GM12878 (cell line): ENCODE measurements at regions not wholly inside any gene's neighbourhood (a gene's known extent, or its start where the extent isn't known, plus 50 kb on each side); places are given as distances from the start of the nearest gene placed in this dataset.

Experiments
- ATAC-seq: fragments of 200-7000 bp; cut with Tn5 transposase; 3 replicates; pipeline ENCODE4 v1.9.1; 2020; ENCODE audit warnings: mild to moderate bottlenecking, moderate library complexity
- BruUV-seq: library from RNA; stranded (reverse); fragments of 400-500 nt; replicated peaks from 2 replicates; lab custom pipeline; 2021; lab: Mats Ljungman, UMichigan
- CTCF ChIA-PET: fragments of 300-600 bp; sonication (Branson Sonifier 250); formaldehyde crosslinking; extraction: SDS; loops from one replicate; lab custom pipeline; 2021; ENCODE audit warnings: inconsistent platforms; lab: Yijun Ruan, JAX
- POLR2A ChIA-PET: fragments of 350-600 bp; formaldehyde crosslinking; extraction: SDS; loops from one replicate; lab custom pipeline; 2021; ENCODE audit warnings: inconsistent platforms; lab: Charles Lee
- RAD21 ChIA-PET: fragments of 300-600 bp; sonication (Branson Sonifier 250); formaldehyde crosslinking; loops from one replicate; lab custom pipeline; 2023; ENCODE audit warnings: antibody characterized with exemption; ENCODE audit not compliant: unreplicated experiment; lab: Charles Lee
- SMC1A ChIA-PET: fragments of 300-600 bp; sonication (Branson Sonifier 250); formaldehyde crosslinking; loops from one replicate; lab custom pipeline; 2023; ENCODE audit not compliant: unreplicated experiment, uncharacterized antibody; lab: Charles Lee
- DNase-seq: peaks from one replicate; pipeline ENCODE4 v3.0.0-alpha.2; 2011; ENCODE audit warnings: low read depth, low spot score
- FAIRE-seq: peaks from 3 replicates; lab custom pipeline; 2011; peaks lifted over from hg19 to GRCh38; lab: Jason Lieb, UNC
- H2AFZ ChIP-seq: 2 replicates; pipeline ENCODE4 v1.6.0; 2011; ENCODE audit warnings: low read depth, low read length, control low read depth; ENCODE audit not compliant: control insufficient read depth
- H3K27ac ChIP-seq: 2 replicates; pipeline ENCODE4 v1.5.1; 2011; ENCODE audit warnings: control low read depth; ENCODE audit not compliant: control insufficient read depth, insufficient read depth
- H3K27me3 ChIP-seq, 2 experiments: replicated peaks in 1 of 2; 2 replicates each; pipeline versions ENCODE4 v1.6.0 to v1.6.1; 2011; ENCODE audit warnings: low read length in 1 of 2; ENCODE audit not compliant: control insufficient read depth in 2 of 2, insufficient read depth in 2 of 2
- H3K36me3 ChIP-seq, 2 experiments: 2 replicates each; pipeline ENCODE4 v1.5.1; 2011; ENCODE audit warnings: low read length in 1 of 2; ENCODE audit not compliant: control insufficient read depth in 2 of 2, insufficient read depth in 2 of 2
- H3K4me1 ChIP-seq: 2 replicates; pipeline ENCODE4 v1.6.1; 2011; ENCODE audit warnings: mild to moderate bottlenecking, low read length, moderate library complexity, mixed read lengths; ENCODE audit not compliant: control insufficient read depth, insufficient read depth
- H3K4me2 ChIP-seq: 2 replicates; pipeline ENCODE4 v1.6.0; 2011; ENCODE audit warnings: control low read depth; ENCODE audit not compliant: control insufficient read depth, insufficient read depth
- H3K4me3 ChIP-seq: fragments of 200-600 bp; sonication (generic); 2 replicates; pipeline ENCODE4 v1.5.1; 2016
- H3K79me2 ChIP-seq: 2 replicates; pipeline ENCODE4 v1.6.0; 2011; ENCODE audit warnings: low read length; ENCODE audit not compliant: control insufficient read depth, insufficient read depth
- H3K9ac ChIP-seq: 2 replicates; pipeline ENCODE4 v1.8.0; 2011; ENCODE audit warnings: low read length, control low read depth, mixed read lengths; ENCODE audit not compliant: control insufficient read depth, insufficient read depth
- H3K9me3 ChIP-seq: replicated peaks from 3 replicates; pipeline ENCODE4 v1.5.1; 2011; ENCODE audit warnings: mild to moderate bottlenecking, low read length; ENCODE audit not compliant: control insufficient read depth, insufficient read depth
- H4K20me1 ChIP-seq: 2 replicates; pipeline ENCODE4 v1.6.0; 2011; ENCODE audit not compliant: control insufficient read depth, insufficient read depth
- KDM1A ChIP-seq: fragments of 200-600 bp; sonication (generic); IDR thresholded peaks from 2 replicates; pipeline ENCODE4 v1.6.1; 2016; ENCODE audit warnings: borderline replicate concordance
- WGBS: methylation state at CpG from one replicate; pipeline ENCODE4 v1.1.6; 2016; ENCODE audit warnings: low lambda C conversion rate; ENCODE audit not compliant: insufficient replicate concordance, insufficient coverage; ENCODE audit errors: missing lambda C conversion rate; 5-methylcytosine and 5-hydroxymethylcytosine counted together
- in situ Hi-C: fragments of 300-500 bp; cut with MboI; formaldehyde crosslinking; loops from 9 replicates; pipeline ENCODE4 v1.14.3; 2018; ENCODE audit warnings: mixed read lengths
- intact Hi-C: fragments of 100-400 bp; cut with micrococcal nuclease; formaldehyde crosslinking; loops from one replicate; pipeline ENCODE4 v1.14.2; 2022; ENCODE audit not compliant: unreplicated experiment
- TF ChIP-seq, protein P1 (sequence below): IDR thresholded peaks from 2 replicates; pipeline ENCODE4 v1.6.1; 2012; ENCODE audit warnings: low read depth, low read length, improper control_type of control experiment
- TF ChIP-seq, protein P2 (sequence below): IDR thresholded peaks from 2 replicates; pipeline ENCODE4 v1.6.1; 2011; ENCODE audit warnings: low read depth, low read length, improper control_type of control experiment, borderline replicate concordance
- TF ChIP-seq, protein P3 (sequence below): fragments of 450-650 bp; formaldehyde crosslinking; IDR thresholded peaks from 2 replicates; pipeline ENCODE4 v1.5.0; 2022; ENCODE audit warnings: mild to moderate bottlenecking, missing genetic modification characterization
- TF ChIP-seq, protein P4 (sequence below): IDR thresholded peaks from 2 replicates; pipeline ENCODE4 v1.6.1; 2012; ENCODE audit warnings: low read depth, low read length, improper control_type of control experiment

DNA sequence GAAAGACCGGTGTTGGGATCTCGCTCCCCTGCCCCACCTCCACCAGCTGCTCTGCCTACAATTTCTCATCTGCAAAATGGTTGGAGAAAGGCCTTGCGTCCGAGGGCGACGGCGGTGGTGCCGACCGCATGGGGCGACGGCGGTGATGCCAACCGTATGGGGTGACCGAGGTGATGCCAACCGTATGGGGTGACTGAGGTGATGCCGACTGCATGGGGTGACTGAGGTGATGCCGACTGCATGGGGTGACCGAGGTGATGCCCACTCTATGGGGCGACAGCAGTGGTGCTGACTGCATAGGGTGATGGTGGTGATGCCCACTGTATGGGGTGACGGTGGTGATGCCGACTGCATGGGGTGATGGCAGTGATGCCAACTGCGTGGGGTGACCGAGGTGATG, 171.0 kb downstream of the OLFM1 start (continued):
- TF ChIP-seq, protein P1, sequence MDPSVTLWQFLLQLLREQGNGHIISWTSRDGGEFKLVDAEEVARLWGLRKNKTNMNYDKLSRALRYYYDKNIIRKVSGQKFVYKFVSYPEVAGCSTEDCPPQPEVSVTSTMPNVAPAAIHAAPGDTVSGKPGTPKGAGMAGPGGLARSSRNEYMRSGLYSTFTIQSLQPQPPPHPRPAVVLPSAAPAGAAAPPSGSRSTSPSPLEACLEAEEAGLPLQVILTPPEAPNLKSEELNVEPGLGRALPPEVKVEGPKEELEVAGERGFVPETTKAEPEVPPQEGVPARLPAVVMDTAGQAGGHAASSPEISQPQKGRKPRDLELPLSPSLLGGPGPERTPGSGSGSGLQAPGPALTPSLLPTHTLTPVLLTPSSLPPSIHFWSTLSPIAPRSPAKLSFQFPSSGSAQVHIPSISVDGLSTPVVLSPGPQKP, result no peak

DNA sequence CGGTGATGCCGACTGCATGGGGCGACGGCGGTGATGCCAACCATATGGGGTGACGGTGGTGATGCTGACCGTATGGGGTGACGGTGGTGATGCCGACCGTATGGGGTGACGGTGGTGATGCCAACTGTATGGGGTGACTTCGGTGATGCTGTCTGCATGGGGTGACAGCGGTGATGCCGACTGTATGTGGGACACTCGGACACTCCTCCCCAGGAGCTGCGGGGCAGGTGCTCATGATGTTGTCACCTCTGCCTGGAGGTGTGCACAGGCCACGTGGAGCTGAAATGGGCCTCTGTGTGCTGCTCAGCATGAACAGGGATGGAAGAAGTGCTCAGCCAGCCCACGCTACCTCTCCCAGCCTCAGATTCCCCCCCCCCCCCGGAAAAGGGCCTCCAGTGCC, 171.8 kb downstream of the OLFM1 start:
- intact Hi-C loops, result no loop called here
- H3K27ac ChIP-seq, result no peak overlapping the region
- H3K4me2 ChIP-seq, result no peak overlapping the region
- ATAC-seq (no peak), DNase-seq (no peak)
- H3K4me3 ChIP-seq, result no peak overlapping the region
- H3K27me3 ChIP-seq, result no peaks in the 10 kb centered on the region
- ChIA-PET RAD21 (no interaction called here), CTCF (no interaction called here)
- in situ Hi-C loops, result no loop called here
- no peak overlapping the region for H3K9ac ChIP-seq
- TF ChIP-seq, protein P2, sequence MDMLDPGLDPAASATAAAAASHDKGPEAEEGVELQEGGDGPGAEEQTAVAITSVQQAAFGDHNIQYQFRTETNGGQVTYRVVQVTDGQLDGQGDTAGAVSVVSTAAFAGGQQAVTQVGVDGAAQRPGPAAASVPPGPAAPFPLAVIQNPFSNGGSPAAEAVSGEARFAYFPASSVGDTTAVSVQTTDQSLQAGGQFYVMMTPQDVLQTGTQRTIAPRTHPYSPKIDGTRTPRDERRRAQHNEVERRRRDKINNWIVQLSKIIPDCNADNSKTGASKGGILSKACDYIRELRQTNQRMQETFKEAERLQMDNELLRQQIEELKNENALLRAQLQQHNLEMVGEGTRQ, result no peak
- TF ChIP-seq, protein P3, sequence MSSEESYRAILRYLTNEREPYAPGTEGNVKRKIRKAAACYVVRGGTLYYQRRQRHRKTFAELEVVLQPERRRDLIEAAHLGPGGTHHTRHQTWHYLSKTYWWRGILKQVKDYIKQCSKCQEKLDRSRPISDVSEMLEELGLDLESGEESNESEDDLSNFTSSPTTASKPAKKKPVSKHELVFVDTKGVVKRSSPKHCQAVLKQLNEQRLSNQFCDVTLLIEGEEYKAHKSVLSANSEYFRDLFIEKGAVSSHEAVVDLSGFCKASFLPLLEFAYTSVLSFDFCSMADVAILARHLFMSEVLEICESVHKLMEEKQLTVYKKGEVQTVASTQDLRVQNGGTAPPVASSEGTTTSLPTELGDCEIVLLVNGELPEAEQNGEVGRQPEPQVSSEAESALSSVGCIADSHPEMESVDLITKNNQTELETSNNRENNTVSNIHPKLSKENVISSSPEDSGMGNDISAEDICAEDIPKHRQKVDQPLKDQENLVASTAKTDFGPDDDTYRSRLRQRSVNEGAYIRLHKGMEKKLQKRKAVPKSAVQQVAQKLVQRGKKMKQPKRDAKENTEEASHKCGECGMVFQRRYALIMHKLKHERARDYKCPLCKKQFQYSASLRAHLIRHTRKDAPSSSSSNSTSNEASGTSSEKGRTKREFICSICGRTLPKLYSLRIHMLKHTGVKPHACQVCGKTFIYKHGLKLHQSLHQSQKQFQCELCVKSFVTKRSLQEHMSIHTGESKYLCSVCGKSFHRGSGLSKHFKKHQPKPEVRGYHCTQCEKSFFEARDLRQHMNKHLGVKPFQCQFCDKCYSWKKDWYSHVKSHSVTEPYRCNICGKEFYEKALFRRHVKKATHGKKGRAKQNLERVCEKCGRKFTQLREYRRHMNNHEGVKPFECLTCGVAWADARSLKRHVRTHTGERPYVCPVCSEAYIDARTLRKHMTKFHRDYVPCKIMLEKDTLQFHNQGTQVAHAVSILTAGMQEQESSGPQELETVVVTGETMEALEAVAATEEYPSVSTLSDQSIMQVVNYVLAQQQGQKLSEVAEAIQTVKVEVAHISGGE (CRISPR knock-in tag), result no peak
- TF ChIP-seq, protein P4, sequence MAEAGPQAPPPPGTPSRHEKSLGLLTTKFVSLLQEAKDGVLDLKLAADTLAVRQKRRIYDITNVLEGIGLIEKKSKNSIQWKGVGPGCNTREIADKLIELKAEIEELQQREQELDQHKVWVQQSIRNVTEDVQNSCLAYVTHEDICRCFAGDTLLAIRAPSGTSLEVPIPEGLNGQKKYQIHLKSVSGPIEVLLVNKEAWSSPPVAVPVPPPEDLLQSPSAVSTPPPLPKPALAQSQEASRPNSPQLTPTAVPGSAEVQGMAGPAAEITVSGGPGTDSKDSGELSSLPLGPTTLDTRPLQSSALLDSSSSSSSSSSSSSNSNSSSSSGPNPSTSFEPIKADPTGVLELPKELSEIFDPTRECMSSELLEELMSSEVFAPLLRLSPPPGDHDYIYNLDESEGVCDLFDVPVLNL, result no peak
- TF ChIP-seq KDM1A, result no peak
- TF ChIP-seq, all 136 proteins: peak for 0
- no peaks in the 10 kb centered on the region for H4K20me1 ChIP-seq
- ChIA-PET SMC1A (no interaction called here), POLR2A (no interaction called here)
- no peak overlapping the region for H2AFZ ChIP-seq
- no TSS peak for BruUV-seq
- 61% methylated on average over 17 of the region's 19 CpGs for WGBS
- no peaks in the 10 kb centered on the region for H3K36me3 ChIP-seq
- H3K4me1 ChIP-seq, result no peaks in the 10 kb centered on the region
- no peak for FAIRE-seq
- no peaks in the 10 kb centered on the region for H3K79me2 ChIP-seq
- no peaks in the 10 kb centered on the region for H3K9me3 ChIP-seq
